Neural progenitor cell (in vitro differentiated cells): ENCODE measurements at regions not wholly inside any gene's neighbourhood (a gene's known extent, or its start where the extent isn't known, plus 50 kb on each side); places are given as distances from the start of the nearest gene placed in this dataset.

Experiments
- DNase-seq: peaks from one replicate; pipeline ENCODE4 v3.0.0-alpha.2; 2016; ENCODE audit warnings: low spot score
- H2AFZ ChIP-seq: fragments of 200-600 bp; sonication (generic); replicated peaks from 2 replicates; pipeline ENCODE4 v1.6.1; 2016; ENCODE audit warnings: antibody characterized with exemption
- H3F3A ChIP-seq: fragments of 200-600 bp; sonication (generic); 2 replicates; pipeline ENCODE4 v1.6.1; 2016; ENCODE audit warnings: antibody characterized with exemption, low read depth
- H3K27ac ChIP-seq: fragments of 200-600 bp; sonication (generic); 2 replicates; pipeline ENCODE4 v1.5.1; 2016; ENCODE audit warnings: mild to moderate bottlenecking
- H3K27me3 ChIP-seq: fragments of 200-600 bp; sonication (generic); 2 replicates; pipeline ENCODE4 v1.6.1; 2016; ENCODE audit warnings: mild to moderate bottlenecking, moderate library complexity
- H3K36me3 ChIP-seq: fragments of 200-600 bp; sonication (generic); 2 replicates; pipeline ENCODE4 v1.5.1; 2016
- H3K4me1 ChIP-seq: fragments of 200-600 bp; sonication (generic); 2 replicates; pipeline ENCODE4 v1.6.1; 2016; ENCODE audit warnings: mixed run types
- H3K4me2 ChIP-seq: fragments of 200-600 bp; sonication (generic); 2 replicates; pipeline ENCODE4 v1.6.1; 2016
- H3K4me3 ChIP-seq: fragments of 200-600 bp; sonication (generic); 2 replicates; pipeline ENCODE4 v1.5.1; 2016
- H3K79me2 ChIP-seq: fragments of 200-600 bp; sonication (generic); 2 replicates; pipeline ENCODE4 v1.6.1; 2016; ENCODE audit warnings: low read depth
- H3K9ac ChIP-seq: fragments of 200-600 bp; sonication (generic); 2 replicates; pipeline ENCODE4 v1.6.1; 2016
- H3K9me3 ChIP-seq: fragments of 200-600 bp; sonication (generic); 2 replicates; pipeline ENCODE4 v1.5.1; 2016; ENCODE audit warnings: low read depth
- H4K20me1 ChIP-seq: fragments of 200-600 bp; sonication (generic); 2 replicates; pipeline ENCODE4 v1.6.1; 2016; ENCODE audit warnings: low read depth
- H3K27ac Mint-ChIP-seq: 3 replicates; pipeline ENCODE4 v1.8.0; 2021; ENCODE audit warnings: mixed read lengths
- H3K27me3 Mint-ChIP-seq: 2 replicates; pipeline ENCODE4 v1.8.0; 2022; ENCODE audit warnings: low read depth, mild to moderate bottlenecking, inconsistent platforms, moderate library complexity, mixed read lengths; ENCODE audit not compliant: insufficient read depth
- H3K36me3 Mint-ChIP-seq: 3 replicates; pipeline ENCODE4 v1.8.0; 2021; ENCODE audit warnings: mixed read lengths
- H3K4me1 Mint-ChIP-seq: 3 replicates; pipeline ENCODE4 v1.8.0; 2021; ENCODE audit warnings: mixed read lengths
- H3K4me3 Mint-ChIP-seq: 3 replicates; pipeline ENCODE4 v1.8.0; 2021; ENCODE audit warnings: mild to moderate bottlenecking, moderate library complexity, mixed read lengths
- H3K9me3 Mint-ChIP-seq: 3 replicates; pipeline ENCODE4 v1.8.0; 2020; ENCODE audit warnings: mixed read lengths
- EZH2 ChIP-seq: fragments of 200-600 bp; sonication (generic); IDR thresholded peaks from 2 replicates; pipeline ENCODE4 v1.6.1; 2017; ENCODE audit warnings: antibody characterized with exemption, mild to moderate bottlenecking, moderate library complexity
- EZH2phosphoT487 ChIP-seq: fragments of 200-600 bp; sonication (generic); IDR thresholded peaks from 2 replicates; pipeline ENCODE4 v1.6.1; 2017; ENCODE audit warnings: antibody characterized with exemption
- TF ChIP-seq, protein P1 (sequence below): fragments of 200-600 bp; sonication (generic); IDR thresholded peaks from 2 replicates; pipeline ENCODE4 v1.5.1; 2017; ENCODE audit warnings: antibody characterized with exemption, mild to moderate bottlenecking

GRCh38 chr16:79863128-79864031, 262.8 kb upstream of the MAF start:
- H3K4me1 Mint-ChIP-seq: peaks cover 7% of the 10 kb centered on the region
- no peaks in the 10 kb centered on the region for H3K27me3 Mint-ChIP-seq
- Histone ChIP-seq H3K27ac (no peak overlapping the region), H3K4me1 (no peaks in the 10 kb centered on the region), H3K9ac (no peak overlapping the region), H3K79me2 (no peaks in the 10 kb centered on the region), H3K27me3 (no peaks in the 10 kb centered on the region), H3F3A (no peaks in the 10 kb centered on the region), H2AFZ (no peak overlapping the region), H4K20me1 (no peaks in the 10 kb centered on the region), H3K9me3 (no peaks in the 10 kb centered on the region), H3K4me2 (no peak overlapping the region), H3K36me3 (no peaks in the 10 kb centered on the region), H3K4me3 (no peak overlapping the region)
- H3K4me3 Mint-ChIP-seq: no peak overlapping the region
- H3K27ac Mint-ChIP-seq: no peak overlapping the region
- DNase-seq: no peak
- TF ChIP-seq, protein P1, sequence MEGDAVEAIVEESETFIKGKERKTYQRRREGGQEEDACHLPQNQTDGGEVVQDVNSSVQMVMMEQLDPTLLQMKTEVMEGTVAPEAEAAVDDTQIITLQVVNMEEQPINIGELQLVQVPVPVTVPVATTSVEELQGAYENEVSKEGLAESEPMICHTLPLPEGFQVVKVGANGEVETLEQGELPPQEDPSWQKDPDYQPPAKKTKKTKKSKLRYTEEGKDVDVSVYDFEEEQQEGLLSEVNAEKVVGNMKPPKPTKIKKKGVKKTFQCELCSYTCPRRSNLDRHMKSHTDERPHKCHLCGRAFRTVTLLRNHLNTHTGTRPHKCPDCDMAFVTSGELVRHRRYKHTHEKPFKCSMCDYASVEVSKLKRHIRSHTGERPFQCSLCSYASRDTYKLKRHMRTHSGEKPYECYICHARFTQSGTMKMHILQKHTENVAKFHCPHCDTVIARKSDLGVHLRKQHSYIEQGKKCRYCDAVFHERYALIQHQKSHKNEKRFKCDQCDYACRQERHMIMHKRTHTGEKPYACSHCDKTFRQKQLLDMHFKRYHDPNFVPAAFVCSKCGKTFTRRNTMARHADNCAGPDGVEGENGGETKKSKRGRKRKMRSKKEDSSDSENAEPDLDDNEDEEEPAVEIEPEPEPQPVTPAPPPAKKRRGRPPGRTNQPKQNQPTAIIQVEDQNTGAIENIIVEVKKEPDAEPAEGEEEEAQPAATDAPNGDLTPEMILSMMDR: no peak
- TF ChIP-seq EZH2phosphoT487 (no peak), EZH2 (no peak)
- H3K9me3 Mint-ChIP-seq: no peaks in the 10 kb centered on the region
- no peaks in the 10 kb centered on the region for H3K36me3 Mint-ChIP-seq

DNA sequence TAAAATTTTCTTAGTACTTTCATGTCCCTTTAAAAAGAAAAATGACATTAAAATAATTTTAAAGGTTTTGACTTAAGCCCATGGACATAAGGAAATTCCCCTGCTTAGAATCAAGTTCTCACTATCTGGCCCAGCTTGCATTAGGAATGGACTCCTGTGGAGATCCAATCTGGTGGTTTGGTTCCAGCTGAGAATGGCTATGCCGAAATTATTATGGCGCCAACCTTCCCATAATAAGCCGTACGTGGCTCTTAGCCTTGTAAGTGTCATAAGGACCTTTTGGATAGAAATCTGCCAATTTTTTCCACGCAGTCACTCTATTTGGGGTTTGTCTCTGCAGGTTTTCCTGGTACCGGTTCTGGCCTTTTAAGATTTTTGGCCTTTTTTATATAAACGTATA, 262.1 kb upstream of the MAF start:
- no peak for TF ChIP-seq EZH2phosphoT487
- TF ChIP-seq, protein P1: no peak
- Mint-ChIP-seq H3K4me3 (no peak overlapping the region), H3K9me3 (no peaks in the 10 kb centered on the region), H3K27ac (no peak overlapping the region), H3K36me3 (no peaks in the 10 kb centered on the region), H3K27me3 (no peaks in the 10 kb centered on the region), H3K4me1 (peaks cover 7% of the 10 kb centered on the region)
- no peaks in the 10 kb centered on the region for H3K79me2 ChIP-seq
- no peak overlapping the region for H3K4me2 ChIP-seq
- no peaks in the 10 kb centered on the region for H3K27me3 ChIP-seq
- H3K36me3 ChIP-seq: peaks cover 3% of the 10 kb centered on the region
- H3K4me3 ChIP-seq: no peak overlapping the region
- no peaks in the 10 kb centered on the region for H3K4me1 ChIP-seq
- H3K9me3 ChIP-seq: no peaks in the 10 kb centered on the region
- H4K20me1 ChIP-seq: no peaks in the 10 kb centered on the region
- H2AFZ ChIP-seq: no peak overlapping the region
- H3K27ac ChIP-seq: no peak overlapping the region
- DNase-seq: no peak
- no peak overlapping the region for H3K9ac ChIP-seq
- H3F3A ChIP-seq: no peaks in the 10 kb centered on the region

GRCh38 chr16:79856581-79856980, 256.0 kb upstream of the MAF start:
- H3K27me3 Mint-ChIP-seq: no peaks in the 10 kb centered on the region
- Histone ChIP-seq H3F3A (no peaks in the 10 kb centered on the region), H3K9me3 (peaks cover 7% of the 10 kb centered on the region), H3K4me2 (no peak overlapping the region), H3K79me2 (no peaks in the 10 kb centered on the region), H3K4me3 (no peak overlapping the region), H3K27ac (no peak overlapping the region), H3K27me3 (no peaks in the 10 kb centered on the region), H3K9ac (no peak overlapping the region), H4K20me1 (no peaks in the 10 kb centered on the region), H3K4me1 (no peaks in the 10 kb centered on the region), H3K36me3 (peaks cover 5% of the 10 kb centered on the region), H2AFZ (no peak overlapping the region)
- H3K4me1 Mint-ChIP-seq: no peaks in the 10 kb centered on the region
- peaks cover 2% of the 10 kb centered on the region for H3K36me3 Mint-ChIP-seq
- no peak overlapping the region for H3K4me3 Mint-ChIP-seq
- no peak for TF ChIP-seq EZH2phosphoT487
- TF ChIP-seq, protein P1: no peak
- TF ChIP-seq EZH2: no peak
- DNase-seq: no peak
- H3K27ac Mint-ChIP-seq: no peak overlapping the region
- H3K9me3 Mint-ChIP-seq: peaks cover 36% of the 10 kb centered on the region
